Heart left ventricle (tissue), 13 donors: ENCODE measurements at regions not wholly inside any gene's neighbourhood (a gene's known extent, or its start where the extent isn't known, plus 50 kb on each side); places are given as distances from the start of the nearest gene placed in this dataset.

ENCODE experiments used
- CTCF ChIP-seq, 12 donors: fragments of 200-600 bp; sonication (generic) in 4 of 12; IDR thresholded peaks; one replicate each; pipeline versions ENCODE4 v1.5.0 to v1.8.0; 2018 to 2022; ENCODE audit warnings: antibody characterized with exemption in 12 of 12, mild to moderate bottlenecking in 5 of 12
- POLR2A ChIP-seq, 2 donors: fragments of 450-650 bp; IDR thresholded peaks; one replicate each; pipeline ENCODE4 v1.6.1; 2017; ENCODE audit warnings: antibody characterized with exemption in 2 of 2, mild to moderate bottlenecking in 2 of 2, moderate library complexity in 2 of 2
- donor health status: ischemic (EF 13 %, LVEDD 7.1; RV severe dilation, severe dysfunction).
- donor health status: DM: no; HTN: yes; CAD: no.
- donor health status: DM: no; HTN: no; CAD: no.
- donor health status: ischemic (EF 25% LVEDD 6.9; RV normal size, moderate dysfunction).
- donor health status: ischemic (EF 25% LVEDD 5.7; RV mildly dilated, moderate dysfunction).
- donor health status: ischemic (EF 35%, LVEDD 5.7; RV mildly dilated, moderate dysfunction).
- donor health status: nonischemic (EF 11% LVEDD 7.7; RV severe dilation, severe dysfunction).
- donor health status: DM: yes; HTN: yes; CAD: no.
- donor health status: PGD.
- donor health status: ischemic (EF 29% LVEDD 5.4; RV normal size, mild dysfunction).
- donor health status: nonischemic (EF 23%, LVEDD 6.1; RV moderate dilation, normal function).

GRCh38 chr20:52071136-52071535 lies 120.4 kb downstream of the ZFP64 start:
- TF ChIP-seq POLR2A (IDR thresholded peaks at IDR 0.05) = no peak
- TF ChIP-seq CTCF (IDR thresholded peaks at IDR 0.05) = no peak
